NCI-H187 (cell line): ENCODE measurements at regions not wholly inside any gene's neighbourhood (a gene's known extent, or its start where the extent isn't known, plus 50 kb on each side); places are given as distances from the start of the nearest gene placed in this dataset.
"Not testable (repeated sequence)": the region's sequence is repeated elsewhere in the genome, so short reads cannot be mapped to it uniquely, and the experiment has no call there.

Experiments
- DNase-seq, 2 experiments: peaks; one replicate each; lab custom pipeline; 2025; lab: John Stamatoyannopoulos, UW

- no peak for DNase-seq
Measured at GRCh38 chr9:31467075-31467474, 917.4 kb upstream of the ACO1 start.

GRCh38 chr9:31470051-31470450 lies 914.4 kb upstream of the ACO1 start:
- no peak for DNase-seq

DNA sequence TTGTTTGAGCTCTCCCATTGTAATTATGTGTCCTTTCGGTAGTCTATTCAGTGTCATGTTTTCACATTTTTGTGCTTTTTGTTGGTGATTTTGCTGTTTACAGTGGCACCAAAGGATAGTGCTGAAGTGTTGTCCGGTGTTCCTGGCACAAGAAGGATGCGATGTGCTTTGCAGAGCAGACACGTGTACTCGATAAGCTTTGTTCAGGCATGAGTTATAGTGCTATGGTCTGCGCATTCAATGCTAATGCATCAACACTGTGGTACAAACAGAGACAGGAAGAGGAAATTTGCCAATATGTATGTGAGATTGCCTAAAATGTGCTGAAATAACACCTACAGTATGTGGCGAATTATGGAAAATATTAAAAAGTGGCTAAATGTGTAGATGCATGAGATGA lies 913.4 kb upstream of the ACO1 start:
- no peak for DNase-seq

DNA sequence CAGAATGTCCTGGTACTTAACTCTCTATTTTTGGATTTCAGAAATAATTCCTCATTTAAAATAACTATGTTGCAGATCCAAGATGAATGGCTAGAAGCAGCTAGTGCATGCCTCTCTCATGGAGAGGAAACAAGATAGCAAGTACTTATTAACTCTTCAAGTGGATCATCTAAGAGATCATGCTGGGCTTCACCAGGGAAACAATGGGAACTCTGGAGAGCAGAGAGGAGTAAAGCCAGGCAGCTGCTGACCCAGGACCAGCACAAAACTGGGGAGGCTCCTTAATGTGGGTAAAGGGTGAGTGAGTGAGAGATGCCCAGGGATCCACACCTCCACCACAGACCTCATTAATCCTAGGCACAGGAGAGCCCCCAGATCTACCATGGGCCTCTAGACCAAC lies 897.8 kb upstream of the ACO1 start:
- DNase-seq: no peak

DNA sequence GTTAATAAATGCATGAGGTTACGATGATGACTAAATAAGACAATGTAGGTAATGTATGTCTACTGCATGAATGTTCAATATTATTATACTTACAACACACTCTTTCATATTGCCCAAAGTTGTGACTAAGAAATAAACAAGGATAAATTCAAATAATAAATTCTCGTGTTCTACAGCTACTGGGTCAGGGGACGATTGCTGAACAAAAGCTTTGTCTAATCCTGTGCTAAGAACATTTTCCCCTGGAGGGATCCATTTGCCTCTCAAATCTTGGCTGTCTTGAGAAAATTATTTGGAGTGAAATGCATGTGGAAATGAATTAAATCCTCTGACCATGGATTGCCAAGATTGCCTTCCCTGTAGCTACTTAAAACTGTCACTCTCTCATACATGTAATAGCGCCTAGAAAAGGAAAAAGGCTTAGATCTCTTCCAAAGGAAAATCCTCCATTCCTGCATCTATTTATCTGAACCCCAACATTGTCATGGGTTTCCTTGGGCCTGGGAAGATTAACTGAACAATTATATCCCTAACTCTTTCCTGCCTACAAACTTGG lies 893.8 kb upstream of the ACO1 start:
- no peak for DNase-seq

GRCh38 chr9:31492229-31492628 lies 892.2 kb upstream of the ACO1 start:
- no peak for DNase-seq

DNA sequence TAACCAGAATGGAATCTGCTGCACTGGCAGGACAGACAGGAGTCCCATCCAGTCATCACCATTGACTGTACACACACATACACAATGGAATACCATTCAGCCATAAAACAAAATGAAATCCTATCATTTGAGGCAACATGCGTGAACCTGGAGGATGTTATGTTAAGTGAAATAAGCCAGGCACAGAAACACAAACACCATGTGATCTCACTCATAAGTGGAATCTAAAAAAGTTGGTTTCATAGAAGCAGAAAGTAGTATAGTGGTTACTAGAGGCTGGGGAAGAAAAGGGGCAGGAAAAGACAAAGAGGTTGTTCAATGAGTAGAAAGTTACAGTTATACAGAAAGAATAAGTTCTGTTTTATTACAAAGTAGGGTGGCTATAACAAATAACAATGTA lies 884.0 kb upstream of the ACO1 start:
- no peak for DNase-seq

GRCh38 chr9:31519011-31519410 lies 865.4 kb upstream of the ACO1 start:
- DNase-seq: no peak

- DNase-seq: no peak
Measured at GRCh38 chr9:31519424-31519823, 865.0 kb upstream of the ACO1 start.

DNA sequence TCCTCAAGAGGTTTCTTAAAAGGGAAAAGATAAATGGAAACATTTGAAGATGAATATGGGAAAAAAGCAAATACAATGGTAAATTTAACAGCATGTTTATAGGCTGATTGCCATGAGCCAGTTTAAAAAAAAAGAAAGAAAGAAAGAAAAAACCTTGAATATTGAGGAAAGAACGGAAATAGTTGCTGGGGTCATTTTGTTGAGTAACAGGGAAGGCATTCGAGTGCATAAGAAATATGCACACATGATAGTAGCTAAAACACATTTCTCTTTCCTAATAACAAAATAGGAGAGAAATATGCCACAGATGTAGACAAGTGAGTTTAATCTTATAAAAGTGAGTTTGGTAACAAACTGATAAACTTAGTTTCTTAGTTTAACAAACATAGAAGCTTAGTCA lies 864.6 kb upstream of the ACO1 start:
- DNase-seq: no peak

DNA sequence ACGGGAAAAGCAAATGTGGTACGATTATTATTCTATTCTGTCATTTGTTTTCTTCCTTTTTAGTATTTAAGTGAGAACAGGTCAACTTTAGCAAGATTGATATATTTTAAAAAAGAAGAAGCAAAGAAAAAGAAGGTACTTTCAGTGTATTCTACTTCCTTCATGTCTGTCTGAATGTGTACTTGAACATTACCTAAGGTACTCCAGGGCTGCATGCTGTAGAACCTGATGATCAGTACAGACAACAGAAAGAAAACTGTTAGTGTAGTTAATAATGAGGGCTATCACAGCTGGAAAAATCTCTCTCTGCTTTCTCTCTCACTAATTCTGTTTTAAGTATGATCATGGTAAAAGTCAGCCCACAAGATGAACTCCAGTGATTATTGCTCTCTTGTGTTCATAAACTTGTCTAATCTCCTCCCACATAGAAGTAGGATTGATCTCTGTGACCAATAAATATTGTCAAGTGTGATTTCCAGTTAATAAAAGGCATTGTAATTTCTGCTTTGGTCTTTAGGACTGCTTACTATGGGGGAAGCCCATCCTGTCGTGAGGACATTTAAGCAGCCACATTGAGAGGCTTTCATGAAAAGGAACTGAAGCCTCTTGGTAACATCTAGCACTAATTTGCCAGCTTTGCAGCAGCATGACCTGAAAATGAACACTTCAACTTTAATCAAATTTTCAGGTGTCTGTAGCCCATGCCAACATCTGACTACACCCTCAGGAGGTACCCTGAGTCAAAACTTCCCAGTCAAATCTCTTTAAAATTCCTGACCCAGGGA lies 864.0 kb upstream of the ACO1 start:
- no peak for DNase-seq

DNA sequence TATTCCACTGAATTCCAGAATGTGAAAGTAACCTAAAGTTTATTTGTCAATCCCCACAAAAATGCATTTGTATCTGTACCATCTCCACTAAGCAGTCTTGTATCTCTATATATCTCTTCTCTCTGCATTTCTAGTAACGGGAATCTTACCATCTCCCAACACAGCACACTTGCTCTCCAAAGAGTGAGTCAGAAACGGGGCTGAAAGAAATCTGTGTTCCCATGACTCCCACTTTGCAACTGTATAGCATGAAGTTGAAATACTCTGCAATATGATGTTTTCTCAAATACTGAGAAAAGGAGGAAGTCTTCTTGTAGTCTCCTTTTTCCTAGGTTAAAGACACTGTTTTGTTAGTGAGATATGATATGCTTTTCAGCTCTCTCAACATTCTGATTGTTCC lies 848.8 kb upstream of the ACO1 start:
- DNase-seq: no peak

DNA sequence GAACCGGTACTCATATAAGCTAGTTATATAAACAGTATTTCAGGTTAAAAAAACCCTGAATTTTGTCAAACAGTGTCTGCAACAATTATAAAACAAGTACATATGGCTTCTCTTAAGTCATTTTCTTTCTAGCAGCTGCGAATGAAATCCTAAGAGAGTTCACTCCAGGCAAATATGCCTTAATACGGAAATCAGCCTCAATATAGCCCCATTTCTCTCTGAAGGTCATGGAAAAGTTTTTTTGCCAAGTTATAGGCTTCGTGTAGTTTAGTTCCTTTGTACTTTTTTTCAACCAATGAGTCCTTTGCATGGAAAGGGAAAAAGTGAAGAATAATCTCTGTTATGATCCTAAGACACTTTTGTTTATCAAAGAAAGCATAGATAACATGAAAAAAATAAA lies 848.0 kb upstream of the ACO1 start:
- DNase-seq: no peak

DNA sequence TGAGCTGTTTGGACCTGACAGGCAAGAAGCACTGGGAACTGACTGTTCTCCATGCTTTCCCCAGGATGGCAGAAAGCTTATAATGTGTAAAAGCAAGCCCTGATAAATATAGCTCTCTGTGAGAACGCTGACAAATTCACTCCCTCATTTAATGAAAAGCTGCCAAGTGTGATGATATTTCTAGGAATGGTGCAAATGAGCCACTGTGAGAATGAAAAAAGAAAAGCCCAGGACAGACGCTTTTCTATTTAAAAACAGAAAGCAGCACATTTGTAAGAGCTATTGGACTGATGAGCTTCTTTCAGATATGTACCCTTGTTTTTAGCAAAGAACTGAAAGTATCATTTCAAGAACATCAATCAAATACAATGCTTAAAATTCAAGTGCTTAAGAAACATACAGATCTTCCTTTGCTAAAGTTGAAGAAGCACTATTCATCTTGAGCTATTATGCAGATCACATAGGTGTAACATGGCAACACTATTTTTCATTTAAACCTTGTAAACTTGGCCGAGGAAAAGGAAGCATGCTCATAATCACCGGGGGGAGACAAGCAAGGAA lies 842.6 kb upstream of the ACO1 start:
- no peak for DNase-seq

GRCh38 chr9:31542384-31543055 lies 841.9 kb upstream of the ACO1 start:
- DNase-seq: no peak

- DNase-seq: no peak
Measured at GRCh38 chr9:31554941-31555340, 829.5 kb upstream of the ACO1 start.

DNA sequence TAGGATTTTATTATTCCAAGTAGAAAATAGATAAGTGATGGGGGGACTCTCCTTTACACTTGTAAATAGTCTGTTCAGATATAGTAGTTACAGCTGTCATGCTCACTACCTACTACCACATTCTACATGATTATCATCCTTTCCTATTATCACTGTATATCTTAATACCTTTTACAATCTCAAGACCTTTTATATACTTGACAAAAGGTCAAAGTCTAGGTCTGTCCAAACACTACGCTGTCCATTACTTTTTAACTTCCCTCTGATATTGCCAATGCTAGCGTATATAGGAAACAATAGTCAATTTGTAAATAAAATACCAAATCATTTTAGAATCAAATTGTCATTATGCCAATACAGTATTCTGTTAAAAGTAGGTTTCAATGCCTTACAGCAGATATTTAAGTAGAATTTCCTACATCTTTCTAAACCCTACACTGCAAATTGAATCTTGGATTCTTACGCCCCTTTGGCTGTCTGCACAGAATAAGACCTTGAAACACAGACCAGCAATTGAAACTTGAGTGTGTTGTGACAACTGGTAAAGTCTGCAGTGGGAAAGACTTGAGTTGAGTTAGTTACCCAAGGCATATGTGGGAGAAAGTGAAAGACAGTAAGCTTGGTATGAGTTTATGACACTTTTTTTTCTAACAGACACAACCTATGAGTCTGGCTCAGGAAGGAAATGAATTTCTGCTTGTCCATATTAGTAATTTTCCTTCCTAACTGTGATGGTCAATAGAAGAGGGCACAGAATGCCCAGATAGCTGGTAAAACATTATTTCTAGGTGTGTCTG lies 827.6 kb upstream of the ACO1 start:
- DNase-seq: no peak

DNA sequence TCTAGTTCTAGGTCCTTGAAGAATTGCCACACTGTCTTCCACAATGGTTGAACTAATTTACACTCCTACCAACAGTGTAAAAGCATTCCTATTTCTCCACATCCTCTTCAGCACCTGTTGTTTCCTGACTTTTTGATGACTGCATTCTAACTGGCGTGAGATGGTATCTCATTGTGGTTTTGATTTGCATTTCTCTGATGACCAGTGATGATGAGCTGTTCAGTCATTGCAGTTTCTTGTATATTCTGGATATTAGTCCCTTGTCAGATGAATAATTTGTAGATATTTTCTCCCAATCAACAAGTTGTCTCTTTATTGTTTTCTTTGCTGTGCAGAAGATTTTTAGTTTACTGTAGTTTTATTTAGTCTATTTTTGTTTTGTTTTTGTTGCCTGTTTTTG lies 812.3 kb upstream of the ACO1 start:
- DNase-seq: not testable (repeated sequence)

- no peak for DNase-seq
Measured at GRCh38 chr9:31573561-31573960, 810.9 kb upstream of the ACO1 start.

- no peak for DNase-seq
Measured at GRCh38 chr9:31574006-31574765, 810.3 kb upstream of the ACO1 start.

- DNase-seq: no peak
Measured at GRCh38 chr9:31582071-31582470, 802.4 kb upstream of the ACO1 start.

DNA sequence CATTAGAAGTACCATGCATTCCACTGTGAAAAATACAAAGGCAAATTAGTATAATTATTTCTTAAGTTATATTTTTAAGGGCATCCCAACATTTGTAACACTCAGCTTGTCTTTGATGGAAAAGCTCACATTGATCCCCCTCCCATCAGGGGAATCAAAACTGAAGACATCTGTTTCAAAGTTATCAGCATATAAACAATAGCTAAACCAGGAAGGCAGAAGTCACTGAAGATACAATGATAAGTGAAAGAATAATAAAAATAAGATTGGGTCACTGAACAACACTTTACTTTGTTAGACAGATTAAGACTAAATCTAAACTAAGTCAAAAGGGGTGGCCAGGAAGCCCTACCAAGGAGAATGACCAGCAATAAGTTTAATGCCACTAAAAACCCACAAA lies 801.9 kb upstream of the ACO1 start:
- DNase-seq: no peak
